Stimulated activated CD8-positive, alpha-beta memory T cell treated with anti-CD3 and anti-CD28 coated beads, Interleukin-2, amount 100 ng/mL, for 48 hours (primary cell): ENCODE measurements at regions not wholly inside any gene's neighbourhood (a gene's known extent, or its start where the extent isn't known, plus 50 kb on each side); places are given as distances from the start of the nearest gene placed in this dataset.
"Not testable (repeated sequence)": the region's sequence is repeated elsewhere in the genome, so short reads cannot be mapped to it uniquely, and the experiment has no call there.

Source experiments
- DNase-seq, 2 donors: peaks; one replicate each; pipeline ENCODE4 v3.0.0-alpha.2; 2020; ENCODE audit warnings: low read depth in 2 of 2

GRCh38 chr4:170423137-170423536 is 333.4 kb upstream of the AADAT start:
- DNase-seq, result no peak

GRCh38 chr4:170420255-170420693 is 330.5 kb upstream of the AADAT start:
- DNase-seq, result no peak

GRCh38 chr4:170414961-170415360 is 325.2 kb upstream of the AADAT start:
- no peak for DNase-seq

GRCh38 chr4:170414360-170414759 is 324.6 kb upstream of the AADAT start:
- no peak for DNase-seq

- no peak for DNase-seq
Observed at GRCh38 chr4:170413951-170414350, 324.2 kb upstream of the AADAT start.

- DNase-seq, result no peak
Observed at GRCh38 chr4:170400361-170400760, 310.6 kb upstream of the AADAT start.

- DNase-seq, result no peak
Observed at GRCh38 chr4:170399581-170400293, 310.0 kb upstream of the AADAT start.

GRCh38 chr4:170398218-170398617 is 308.5 kb upstream of the AADAT start:
- no peak for DNase-seq

- no peak for DNase-seq
Observed at GRCh38 chr4:170395773-170396172, 306.0 kb upstream of the AADAT start.

- DNase-seq, result no peak
Observed at GRCh38 chr4:170391066-170391740, 301.4 kb upstream of the AADAT start.

- no peak for DNase-seq
Observed at GRCh38 chr4:170389411-170389810, 299.7 kb upstream of the AADAT start.

GRCh38 chr4:170388255-170388654 is 298.5 kb upstream of the AADAT start:
- DNase-seq, result no peak

GRCh38 chr4:170386971-170387370 is 297.2 kb upstream of the AADAT start:
- DNase-seq, result no peak

GRCh38 chr4:170386511-170386910 is 296.8 kb upstream of the AADAT start:
- DNase-seq, result no peak

GRCh38 chr4:170374770-170375169 is 285.0 kb upstream of the AADAT start:
- no peak for DNase-seq

- DNase-seq, result no peak
Observed at GRCh38 chr4:170348945-170349344, 259.2 kb upstream of the AADAT start.

- DNase-seq, result not testable (repeated sequence)
Observed at GRCh38 chr4:170347191-170347590, 257.4 kb upstream of the AADAT start.

GRCh38 chr4:170339522-170339921 is 249.8 kb upstream of the AADAT start:
- DNase-seq, result no peak

GRCh38 chr4:170336238-170336775 is 246.6 kb upstream of the AADAT start:
- no peak for DNase-seq

- no peak for DNase-seq
Observed at GRCh38 chr4:170325599-170325998, 235.8 kb upstream of the AADAT start.

- no peak for DNase-seq
Observed at GRCh38 chr4:170323623-170324022, 233.9 kb upstream of the AADAT start.

GRCh38 chr4:170307182-170307581 is 217.4 kb upstream of the AADAT start:
- DNase-seq, result no peak

- DNase-seq, result no peak
Observed at GRCh38 chr4:170306208-170306607, 216.5 kb upstream of the AADAT start.
